Gastroesophageal sphincter (tissue), 4 donors: ENCODE measurements at regions not wholly inside any gene's neighbourhood (a gene's known extent, or its start where the extent isn't known, plus 50 kb on each side); places are given as distances from the start of the nearest gene placed in this dataset.

Experiments used
- ATAC-seq: fragments of 150-250 bp; one replicate; pipeline ENCODE4 v1.9.1; 2016; ENCODE audit warnings: mild to moderate bottlenecking, moderate library complexity
- H3K27ac ChIP-seq, 4 donors: fragments of 200-600 bp; sonication (generic) in 3 of 4; 1 replicate in 3 of 4; 2 replicates in 1 of 4; pipeline ENCODE4 v1.5.1; 2016 to 2019
- H3K27me3 ChIP-seq: fragments of 200-600 bp; sonication (generic); one replicate; pipeline ENCODE4 v1.5.1; 2019
- H3K36me3 ChIP-seq, 2 donors: fragments of 200-600 bp; sonication (generic); one replicate each; pipeline ENCODE4 v1.5.1; 2019; ENCODE audit warnings: control low read depth in 1 of 2
- H3K4me1 ChIP-seq, 3 donors: fragments of 200-600 bp; sonication (generic); 1 replicate in 2 of 3; 2 replicates in 1 of 3; pipeline ENCODE4 v1.5.1; 2016 to 2019; ENCODE audit warnings: control low read depth in 2 of 3
- H3K4me3 ChIP-seq, 2 donors: fragments of 200-600 bp; sonication (generic); one replicate each; pipeline ENCODE4 v1.5.1; 2019; ENCODE audit warnings: mild to moderate bottlenecking in 1 of 2, moderate library complexity in 1 of 2
- H3K9me3 ChIP-seq, 3 donors: fragments of 200-600 bp; sonication (generic); one replicate each; pipeline ENCODE4 v1.5.1; 2017 to 2019; ENCODE audit warnings: control low read depth in 2 of 3
- CTCF ChIP-seq, 4 experiments: fragments of 200-600 bp in 2 of 4; fragments of 450-650 bp in 2 of 4; sonication (generic) in 1 of 4; IDR thresholded peaks; one replicate each; pipeline ENCODE4 v1.5.1; 2017 to 2019; ENCODE audit warnings: antibody characterized with exemption in 4 of 4, mild to moderate bottlenecking in 2 of 4, moderate library complexity in 2 of 4
- EP300 ChIP-seq: sonication (generic); formaldehyde crosslinking; IDR thresholded peaks from one replicate; pipeline ENCODE4 v1.6.1; 2017; ENCODE audit warnings: antibody characterized with exemption, mild to moderate bottlenecking
- POLR2A ChIP-seq, 2 donors: fragments of 450-650 bp; IDR thresholded peaks; one replicate each; pipeline ENCODE4 v1.6.1; 2017; ENCODE audit warnings: antibody characterized with exemption in 2 of 2, mild to moderate bottlenecking in 2 of 2, moderate library complexity in 1 of 2
- POLR2AphosphoS5 ChIP-seq: sonication (generic); formaldehyde crosslinking; IDR thresholded peaks from one replicate; pipeline ENCODE4 v1.6.1; 2017; ENCODE audit warnings: antibody characterized with exemption
- WGBS, 2 donors: methylation state at CpG; one replicate each; pipeline ENCODE4 v1.1.5; 2018; ENCODE audit warnings: low coverage in 1 of 2; 5-methylcytosine and 5-hydroxymethylcytosine counted together

- Histone ChIP-seq H3K4me1 (no peaks in the 10 kb centered on the region), H3K9me3 (peaks cover 0 to 31% (median 0%) of the 10 kb centered on the region in 3 donors), H3K27me3 (peaks cover 15% of the 10 kb centered on the region), H3K27ac (no peak overlapping the region), H3K4me3 (no peak overlapping the region), H3K36me3 (no peaks in the 10 kb centered on the region)
- 80 to 93% methylated on average over 3 of the region's 13 CpGs for WGBS, 2 donors
- TF ChIP-seq CTCF (IDR thresholded peaks at IDR 0.05) (no peak), POLR2A (IDR thresholded peaks at IDR 0.05) (no peak), POLR2AphosphoS5 (no peak), EP300 (no peak)
- no peak for ATAC-seq
Observed at GRCh38 chr16:35750701-35751104, 2291.3 kb downstream of the TP53TG3F start.

GRCh38 chr16:35751191-35751941 lies 2292.0 kb downstream of the TP53TG3F start:
- no peak overlapping the region for H3K4me3 ChIP-seq
- H3K9me3 ChIP-seq, result peaks cover 0 to 25% (median 0%) of the 10 kb centered on the region in 3 donors
- H3K27ac ChIP-seq, result no peak overlapping the region
- H3K27me3 ChIP-seq, result peaks cover 15% of the 10 kb centered on the region
- no peak for TF ChIP-seq EP300
- TF ChIP-seq POLR2A (IDR thresholded peaks at IDR 0.05), result no peak
- no peak for TF ChIP-seq CTCF (IDR thresholded peaks at IDR 0.05)
- TF ChIP-seq POLR2AphosphoS5, result no peak
- no peaks in the 10 kb centered on the region for H3K4me1 ChIP-seq
- no peak for ATAC-seq
- H3K36me3 ChIP-seq, result no peaks in the 10 kb centered on the region
- 82 to 89% methylated on average over 5 of the region's 24 CpGs for WGBS, 2 donors

GRCh38 chr16:35752012-35752772 lies 2292.8 kb downstream of the TP53TG3F start:
- no peak overlapping the region for H3K27ac ChIP-seq
- H3K9me3 ChIP-seq, result peaks cover 0 to 16% (median 0%) of the 10 kb centered on the region in 3 donors
- H3K27me3 ChIP-seq, result peaks cover 15% of the 10 kb centered on the region
- no peak for TF ChIP-seq POLR2A (IDR thresholded peaks at IDR 0.05)
- TF ChIP-seq POLR2AphosphoS5, result no peak
- no peak for TF ChIP-seq EP300
- no peak for TF ChIP-seq CTCF (IDR thresholded peaks at IDR 0.05)
- no peak for ATAC-seq
- H3K4me1 ChIP-seq, result no peaks in the 10 kb centered on the region
- WGBS, 2 donors, result 80 to 88% methylated on average over 3 to 12 of the region's 18 CpGs
- no peaks in the 10 kb centered on the region for H3K36me3 ChIP-seq
- no peak overlapping the region for H3K4me3 ChIP-seq

- 71 to 82% methylated on average over 11 to 13 of the region's 22 CpGs for WGBS, 2 donors
- Histone ChIP-seq H3K36me3 (no peaks in the 10 kb centered on the region), H3K9me3 (peaks cover 0 to 13% (median 0%) of the 10 kb centered on the region in 3 donors)
Observed at GRCh38 chr16:35752773-35753558, 2293.6 kb downstream of the TP53TG3F start.

More at GRCh38 chr16:35752773-35753558, 2293.6 kb downstream of the TP53TG3F start:
- no peak for TF ChIP-seq CTCF (IDR thresholded peaks at IDR 0.05)
- no peak for TF ChIP-seq POLR2A (IDR thresholded peaks at IDR 0.05)
- TF ChIP-seq EP300, result no peak
- no peak for TF ChIP-seq POLR2AphosphoS5
- ATAC-seq, result no peak
- H3K27me3 ChIP-seq, result peaks cover 15% of the 10 kb centered on the region
- no peak overlapping the region for H3K4me3 ChIP-seq
- no peak overlapping the region for H3K27ac ChIP-seq
- H3K4me1 ChIP-seq, result no peaks in the 10 kb centered on the region
